A549 (cell line): ENCODE measurements at regions not wholly inside any gene's neighbourhood (a gene's known extent, or its start where the extent isn't known, plus 50 kb on each side); places are given as distances from the start of the nearest gene placed in this dataset.

Experiments
- ATAC-seq, 2 experiments: fragments of 200-7000 bp in 1 of 2; fragments of >200 bp in 1 of 2; cut with Nextera tagmentation in 1 of 2; cut with Tn5 transposase in 1 of 2; 3 replicates each; pipeline versions ENCODE4 v1.8.0 to v1.9.1; 2018 to 2020; ENCODE audit warnings: mild to moderate bottlenecking in 1 of 2, moderate library complexity in 1 of 2
- CTCF ChIA-PET: fragments of 300-600 bp; sonication (Branson Sonifier 250); formaldehyde crosslinking; extraction: SDS; loops from one replicate; lab custom pipeline; 2021; ENCODE audit warnings: antibody characterized with exemption, inconsistent platforms; lab: Yijun Ruan, JAX
- POLR2A ChIA-PET: fragments of 350-600 bp; formaldehyde crosslinking; extraction: SDS; loops from one replicate; lab custom pipeline; 2021; ENCODE audit warnings: antibody characterized with exemption, inconsistent platforms; lab: Yijun Ruan, JAX
- DNase-seq, 2 experiments: peaks; one replicate each; pipeline versions ENCODE4 v3.0.0 to v3.0.0-alpha.2; 2011 to 2016; ENCODE audit warnings: low read depth in 1 of 2, low spot score in 1 of 2
- FAIRE-seq: peaks from 2 replicates; lab custom pipeline; 2011; peaks lifted over from hg19 to GRCh38; lab: Jason Lieb, UNC
- H3K27ac ChIP-seq, 2 experiments: fragments of >200 bp; sonication (Bioruptor Twin); formaldehyde crosslinking; 3 replicates each; pipeline ENCODE4 v1.5.1; 2016 to 2017
- H3K4me1 ChIP-seq: fragments of >200 bp; sonication (Bioruptor Twin); formaldehyde crosslinking; 3 replicates; pipeline ENCODE4 v1.6.1; 2016
- H3K4me2 ChIP-seq: fragments of >200 bp; sonication (Bioruptor Twin); formaldehyde crosslinking; 3 replicates; pipeline ENCODE4 v1.6.1; 2016
- H3K4me3 ChIP-seq: fragments of >200 bp; sonication (Bioruptor Twin); formaldehyde crosslinking; 3 replicates; pipeline ENCODE4 v1.5.1; 2016
- H3K9me3 ChIP-seq: fragments of >200 bp; sonication (Bioruptor Twin); formaldehyde crosslinking; 3 replicates; pipeline ENCODE4 v1.6.1; 2016
- ATOH8 ChIP-seq: fragments of 250-450 bp; sonication (Bioruptor Pico); IDR thresholded peaks from 2 replicates; pipeline ENCODE4 v1.5.0; 2020; ENCODE audit warnings: low read depth, mild to moderate bottlenecking, moderate library complexity
- CBX2 ChIP-seq: fragments of 200-600 bp; sonication (generic); IDR thresholded peaks from 2 replicates; pipeline ENCODE4 v1.6.1; 2016; ENCODE audit warnings: low read depth, mild to moderate bottlenecking, borderline replicate concordance
- CTCF ChIP-seq: fragments of >200 bp; sonication (Bioruptor Twin); formaldehyde crosslinking; IDR thresholded peaks from 3 replicates; pipeline ENCODE4 v1.5.1; 2016
- ESRRA ChIP-seq: fragments of 150-350 bp; IDR thresholded peaks from 2 replicates; pipeline ENCODE4 v1.6.1; 2014; ENCODE audit warnings: mild to moderate bottlenecking, low read length, borderline replicate concordance
- FOXS1 ChIP-seq: fragments of 250-450 bp; sonication (Bioruptor Pico); IDR thresholded peaks from 2 replicates; pipeline ENCODE4 v1.5.0; 2020; ENCODE audit warnings: mild to moderate bottlenecking, moderate library complexity
- HDAC2 ChIP-seq: fragments of 200-600 bp; sonication (generic); IDR thresholded peaks from 2 replicates; pipeline ENCODE4 v1.6.1; 2016
- HMGXB4 ChIP-seq: fragments of 250-450 bp; sonication (Bioruptor Pico); IDR thresholded peaks from 2 replicates; pipeline ENCODE4 v1.5.0; 2021; ENCODE audit warnings: mild to moderate bottlenecking, moderate library complexity, borderline replicate concordance
- HOXA7 ChIP-seq: fragments of 250-450 bp; sonication (Bioruptor Pico); IDR thresholded peaks from 2 replicates; pipeline ENCODE4 v1.5.0; 2020; ENCODE audit warnings: mild to moderate bottlenecking, moderate library complexity
- KDM1A ChIP-seq: fragments of 200-600 bp; sonication (generic); IDR thresholded peaks from 2 replicates; pipeline ENCODE4 v1.6.1; 2016; ENCODE audit warnings: low read depth, mild to moderate bottlenecking
- NFE2L2 ChIP-seq: fragments of 150-350 bp; conservative IDR thresholded peaks from 2 replicates; pipeline ENCODE4 v1.6.1; 2014; ENCODE audit warnings: low read length
- NPAS2 ChIP-seq: fragments of 250-450 bp; sonication (Bioruptor Pico); IDR thresholded peaks from 2 replicates; pipeline ENCODE4 v1.8.0; 2022; ENCODE audit warnings: mild to moderate bottlenecking, moderate library complexity, borderline replicate concordance
- PHF8 ChIP-seq: fragments of 200-600 bp; sonication (generic); IDR thresholded peaks from 2 replicates; pipeline ENCODE4 v1.6.1; 2016; ENCODE audit warnings: low read depth, mild to moderate bottlenecking, antibody characterized with exemption, moderate library complexity, borderline replicate concordance
- POLR2A ChIP-seq: IDR thresholded peaks from 2 replicates; pipeline ENCODE4 v1.6.1; 2012; ENCODE audit warnings: mild to moderate bottlenecking, low read length
- RCOR1 ChIP-seq: fragments of 150-350 bp; IDR thresholded peaks from 2 replicates; pipeline ENCODE4 v1.6.1; 2014; ENCODE audit warnings: antibody characterized with exemption, low read length, low read depth
- RFX5 ChIP-seq: fragments of 450-650 bp; IDR thresholded peaks from 2 replicates; pipeline ENCODE4 v1.7.1; 2014; ENCODE audit warnings: antibody characterized with exemption, mild to moderate bottlenecking, moderate library complexity
- RNF2 ChIP-seq: fragments of 200-600 bp; sonication (generic); IDR thresholded peaks from 2 replicates; pipeline ENCODE4 v1.6.1; 2016; ENCODE audit warnings: low read depth, mild to moderate bottlenecking, antibody characterized with exemption, moderate library complexity, borderline replicate concordance
- SREBF2 ChIP-seq: fragments of 450-650 bp; IDR thresholded peaks from 2 replicates; pipeline ENCODE4 v1.6.1; 2014; ENCODE audit warnings: mild to moderate bottlenecking, moderate library complexity
- TFCP2L1 ChIP-seq: fragments of 250-450 bp; sonication (Bioruptor Pico); IDR thresholded peaks from 2 replicates; pipeline ENCODE4 v1.5.0; 2021; ENCODE audit warnings: mild to moderate bottlenecking
- TP53 ChIP-seq: fragments of 250-450 bp; sonication (Bioruptor Pico); IDR thresholded peaks from 2 replicates; pipeline ENCODE4 v1.5.0; 2021; ENCODE audit warnings: mild to moderate bottlenecking, moderate library complexity
- WGBS: methylation state at CpG from one replicate; pipeline ENCODE4 v1.1.6; 2017; ENCODE audit errors: missing lambda C conversion rate; 5-methylcytosine and 5-hydroxymethylcytosine counted together
- TF ChIP-seq, protein P1 (sequence below): fragments of 450-650 bp; IDR thresholded peaks from 2 replicates; pipeline ENCODE4 v1.6.1; 2014; ENCODE audit warnings: antibody characterized with exemption
- TF ChIP-seq, protein P2 (sequence below): IDR thresholded peaks from 2 replicates; pipeline ENCODE4 v1.6.1; 2012

DNA sequence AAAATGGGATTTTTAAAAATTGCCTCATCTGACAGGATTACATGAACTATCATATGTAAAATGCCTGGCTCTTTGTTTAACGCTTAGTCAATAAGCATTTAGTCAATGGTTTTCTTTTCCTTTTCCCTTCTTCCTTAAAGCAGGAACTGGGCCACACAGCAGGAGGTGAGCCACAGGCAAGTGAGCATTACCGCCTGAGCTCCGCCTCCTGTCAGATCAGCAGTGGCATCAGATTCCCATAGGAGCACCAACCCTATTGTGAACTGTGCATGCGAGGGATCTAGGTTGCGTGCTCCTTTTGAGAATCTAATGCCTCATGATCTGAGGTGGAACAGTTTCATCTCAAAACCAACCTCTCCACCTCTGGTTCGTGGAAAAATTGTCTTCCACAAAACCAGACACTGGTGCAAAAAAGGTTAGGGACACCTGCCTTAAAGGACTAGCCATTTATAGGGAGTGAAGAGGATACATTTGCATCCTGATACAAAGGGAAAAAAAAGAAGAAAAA lies 306.1 kb downstream of the FBXW7 start:
- CTCF ChIA-PET, result no interaction called here
- POLR2A ChIA-PET, result no interaction called here

DNA sequence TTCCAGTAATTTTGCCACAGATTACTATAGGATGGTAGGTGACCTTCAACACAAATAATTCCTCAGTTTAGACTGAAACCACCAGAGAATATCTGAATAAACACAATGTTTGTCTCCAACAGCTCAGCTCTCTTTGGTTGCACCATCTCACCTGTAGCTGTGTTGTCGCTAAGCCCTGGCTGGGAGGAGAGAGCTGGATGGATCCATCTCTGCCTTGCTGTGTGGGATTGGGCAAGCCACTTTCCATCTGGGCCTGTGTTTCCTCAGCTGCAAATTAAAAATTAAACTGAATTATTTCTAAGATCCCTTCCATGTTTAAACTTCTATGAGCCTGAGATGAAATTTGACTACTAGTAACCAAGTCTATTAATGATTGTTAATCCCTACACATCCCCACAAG lies 310.2 kb downstream of the FBXW7 start:
- no peaks in the 10 kb centered on the region for H3K4me1 ChIP-seq
- no peak overlapping the region for H3K27ac ChIP-seq
- 92% methylated on average over 1 of the region's 1 CpG for WGBS
- no peaks in the 10 kb centered on the region for H3K9me3 ChIP-seq
- ChIA-PET POLR2A (no interaction called here), CTCF (interaction anchor here (0.9 to 1.4 kb wide), 2 partner anchors 9 to 266 kb away, joined by 3 to 4 read pairs; no protein-coding TSS in a partner anchor)
- no peak overlapping the region for H3K4me3 ChIP-seq
- ATAC-seq, result no peak
- TF ChIP-seq FOXS1 (no peak), CTCF (no peak), CBX2 (no peak), KDM1A (no peak), POLR2A (no peak)
- TF ChIP-seq, protein P1, sequence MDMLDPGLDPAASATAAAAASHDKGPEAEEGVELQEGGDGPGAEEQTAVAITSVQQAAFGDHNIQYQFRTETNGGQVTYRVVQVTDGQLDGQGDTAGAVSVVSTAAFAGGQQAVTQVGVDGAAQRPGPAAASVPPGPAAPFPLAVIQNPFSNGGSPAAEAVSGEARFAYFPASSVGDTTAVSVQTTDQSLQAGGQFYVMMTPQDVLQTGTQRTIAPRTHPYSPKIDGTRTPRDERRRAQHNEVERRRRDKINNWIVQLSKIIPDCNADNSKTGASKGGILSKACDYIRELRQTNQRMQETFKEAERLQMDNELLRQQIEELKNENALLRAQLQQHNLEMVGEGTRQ, result no peak
- TF ChIP-seq, protein P2, sequence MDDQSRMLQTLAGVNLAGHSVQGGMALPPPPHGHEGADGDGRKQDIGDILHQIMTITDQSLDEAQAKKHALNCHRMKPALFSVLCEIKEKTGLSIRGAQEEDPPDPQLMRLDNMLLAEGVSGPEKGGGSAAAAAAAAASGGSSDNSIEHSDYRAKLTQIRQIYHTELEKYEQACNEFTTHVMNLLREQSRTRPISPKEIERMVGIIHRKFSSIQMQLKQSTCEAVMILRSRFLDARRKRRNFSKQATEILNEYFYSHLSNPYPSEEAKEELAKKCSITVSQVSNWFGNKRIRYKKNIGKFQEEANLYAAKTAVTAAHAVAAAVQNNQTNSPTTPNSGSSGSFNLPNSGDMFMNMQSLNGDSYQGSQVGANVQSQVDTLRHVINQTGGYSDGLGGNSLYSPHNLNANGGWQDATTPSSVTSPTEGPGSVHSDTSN, result no peak
- no peak for DNase-seq
- H3K4me2 ChIP-seq, result no peak overlapping the region
- no peak for FAIRE-seq

More for the DNA sequence above, 306.1 kb downstream of the FBXW7 start:
- FAIRE-seq (no peak), DNase-seq (no peak), ATAC-seq (no peak)
- TF ChIP-seq PHF8 (no peak), SREBF2 (no peak), RCOR1 (no peak), HDAC2 (no peak), NFE2L2 (no peak), ATOH8 (no peak), NPAS2 (CRISPR knock-in tag) (no peak), HOXA7 (no peak), RFX5 (no peak), TP53 (CRISPR knock-in tag) (no peak), ESRRA (no peak), TFCP2L1 (CRISPR knock-in tag) (no peak), HMGXB4 (no peak), POLR2A (no peak), RNF2 (no peak)
- TF ChIP-seq, protein P1, result no peak
- TF ChIP-seq, protein P2, result no peak
- H3K4me1 ChIP-seq, result no peaks in the 10 kb centered on the region
- no peak overlapping the region for H3K27ac ChIP-seq
- no peaks in the 10 kb centered on the region for H3K9me3 ChIP-seq
- WGBS, result 53% methylated on average over 6 of the region's 6 CpGs
- no peak overlapping the region for H3K4me3 ChIP-seq
- no peak overlapping the region for H3K4me2 ChIP-seq
